Trophoblast cell (in vitro differentiated cells and primary cell): ENCODE measurements at regions not wholly inside any gene's neighbourhood (a gene's known extent, or its start where the extent isn't known, plus 50 kb on each side); places are given as distances from the start of the nearest gene placed in this dataset.

Experiments used
- DNase-seq, 2 donors: peaks; one replicate each; pipeline ENCODE4 v3.0.0-alpha.2; 2016
- H2AFZ ChIP-seq: 2 replicates; pipeline ENCODE4 v1.6.1; 2013; ENCODE audit warnings: low read length, moderate library complexity, mild to moderate bottlenecking; ENCODE audit not compliant: insufficient read depth, poor library complexity
- H2AK5ac ChIP-seq: 2 replicates; pipeline ENCODE4 v1.6.1; 2013; ENCODE audit warnings: mild to moderate bottlenecking, low read length
- H2BK120ac ChIP-seq: 2 replicates; pipeline ENCODE4 v1.6.1; 2013; ENCODE audit warnings: low read length, mild to moderate bottlenecking, moderate library complexity; ENCODE audit not compliant: insufficient read depth, poor library complexity
- H2BK12ac ChIP-seq: 2 replicates; pipeline ENCODE4 v1.6.1; 2013; ENCODE audit warnings: mild to moderate bottlenecking, low read length, moderate library complexity
- H2BK5ac ChIP-seq: 2 replicates; pipeline ENCODE4 v1.6.1; 2013; ENCODE audit warnings: low read length, low read depth, moderate library complexity, mild to moderate bottlenecking; ENCODE audit not compliant: poor library complexity
- H3K14ac ChIP-seq: 2 replicates; pipeline ENCODE4 v1.6.1; 2013; ENCODE audit warnings: mild to moderate bottlenecking, low read length
- H3K18ac ChIP-seq: 2 replicates; pipeline ENCODE4 v1.6.1; 2013; ENCODE audit warnings: mild to moderate bottlenecking, low read length
- H3K23ac ChIP-seq: 2 replicates; pipeline ENCODE4 v1.6.1; 2013; ENCODE audit warnings: low read length
- H3K27ac ChIP-seq: 2 replicates; pipeline ENCODE4 v1.5.1; 2013; ENCODE audit warnings: low read depth, mild to moderate bottlenecking, inconsistent platforms, low read length, moderate library complexity
- H3K27me3 ChIP-seq: 2 replicates; pipeline ENCODE4 v1.6.1; 2013; ENCODE audit warnings: inconsistent platforms, mild to moderate bottlenecking, low read length, moderate library complexity; ENCODE audit not compliant: insufficient read depth
- H3K36me3 ChIP-seq, 2 experiments: 1 replicate in 1 of 2; 2 replicates in 1 of 2; pipeline ENCODE4 v1.6.1; 2013; ENCODE audit warnings: low read length in 2 of 2, mild to moderate bottlenecking in 2 of 2, moderate library complexity in 1 of 2; ENCODE audit not compliant: insufficient read depth in 2 of 2, control insufficient read depth in 1 of 2
- H3K4ac ChIP-seq: 2 replicates; pipeline ENCODE4 v1.6.1; 2013; ENCODE audit warnings: low read depth, mild to moderate bottlenecking, low read length, moderate library complexity
- H3K4me1 ChIP-seq, 2 experiments: 1 replicate in 1 of 2; 2 replicates in 1 of 2; pipeline ENCODE4 v1.6.1; 2013; ENCODE audit warnings: low read length in 2 of 2, mild to moderate bottlenecking in 2 of 2, moderate library complexity in 1 of 2; ENCODE audit not compliant: insufficient read depth in 2 of 2, control insufficient read depth in 1 of 2
- H3K4me2 ChIP-seq: 2 replicates; pipeline ENCODE4 v1.6.1; 2013; ENCODE audit warnings: inconsistent platforms, mild to moderate bottlenecking, low read length, moderate library complexity
- H3K4me3 ChIP-seq: 2 replicates; pipeline ENCODE4 v1.5.1; 2013; ENCODE audit warnings: mild to moderate bottlenecking, low read depth, low read length, inconsistent platforms
- H3K79me1 ChIP-seq: one replicate; pipeline ENCODE4 v1.6.1; 2013; ENCODE audit warnings: low read length
- H3K79me2 ChIP-seq: 2 replicates; pipeline ENCODE4 v1.6.1; 2013; ENCODE audit warnings: low read length, mild to moderate bottlenecking; ENCODE audit not compliant: control insufficient read depth, insufficient read depth, poor library complexity
- H3K9ac ChIP-seq: 2 replicates; pipeline ENCODE4 v1.6.1; 2013; ENCODE audit warnings: mild to moderate bottlenecking, low read length
- H3K9me3 ChIP-seq: 2 replicates; pipeline ENCODE4 v1.6.1; 2013; ENCODE audit warnings: low read depth, mild to moderate bottlenecking, control low read depth, inconsistent platforms, low read length; ENCODE audit not compliant: insufficient read depth
- H4K12ac ChIP-seq: 2 replicates; pipeline ENCODE4 v1.6.1; 2013; ENCODE audit warnings: low read depth, mild to moderate bottlenecking, low read length, moderate library complexity
- H4K8ac ChIP-seq: 2 replicates; pipeline ENCODE4 v1.6.1; 2013; ENCODE audit warnings: low read depth, mild to moderate bottlenecking, low read length, moderate library complexity
- H4K91ac ChIP-seq: one replicate; pipeline ENCODE4 v1.6.1; 2013; ENCODE audit warnings: low read depth, mild to moderate bottlenecking, low read length, moderate library complexity
- WGBS: extraction: QIAGEN DNeasy Blood & Tissue Kit; methylation state at CpG from one replicate; pipeline ENCODE4 v1.1.7; 2013; ENCODE audit warnings: missing lambda C conversion rate; ENCODE audit not compliant: insufficient read length, insufficient coverage; ENCODE audit errors: extremely low coverage; 5-methylcytosine and 5-hydroxymethylcytosine counted together

DNA sequence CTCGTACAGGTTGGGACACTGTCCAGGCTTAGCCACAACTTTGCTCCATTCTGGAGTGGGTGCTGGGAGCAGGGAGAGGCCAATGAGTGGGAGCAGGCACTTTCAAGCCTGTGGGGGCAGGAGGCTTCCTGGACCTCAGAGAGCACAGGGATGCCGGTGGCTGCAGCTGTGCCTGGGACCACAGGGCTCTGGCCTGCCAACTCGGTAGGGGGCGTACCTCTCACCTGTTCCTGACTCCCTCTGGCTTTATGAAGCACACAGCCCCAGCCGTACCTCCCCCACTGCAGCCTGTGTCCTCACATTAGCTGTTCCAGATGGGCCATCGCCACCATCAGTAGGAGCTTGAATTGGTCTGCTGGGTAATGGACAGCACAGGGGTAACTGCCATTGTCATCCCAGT is 278.7 kb upstream of the KLHL1 start:
- H2BK12ac ChIP-seq: no peak overlapping the region
- no peaks in the 10 kb centered on the region for H3K9me3 ChIP-seq
- no peaks in the 10 kb centered on the region for H3K79me2 ChIP-seq
- H3K4ac ChIP-seq: no peak overlapping the region
- H3K36me3 ChIP-seq: no peaks in the 10 kb centered on the region
- H3K4me1 ChIP-seq: no peaks in the 10 kb centered on the region
- H4K8ac ChIP-seq: no peak overlapping the region
- no peak overlapping the region for H3K14ac ChIP-seq
- H2BK120ac ChIP-seq: no peak overlapping the region
- no CpG with 5 or more reads among the region's 6 CpGs for WGBS
- H4K91ac ChIP-seq: no peak overlapping the region
- no peak overlapping the region for H2AK5ac ChIP-seq
- H3K23ac ChIP-seq: no peak overlapping the region
- H3K4me2 ChIP-seq: no peak overlapping the region
- H2BK5ac ChIP-seq: no peak overlapping the region
- no peak for DNase-seq
- H3K4me3 ChIP-seq: no peak overlapping the region
- no peak overlapping the region for H4K12ac ChIP-seq
- no peak overlapping the region for H3K27ac ChIP-seq
- H3K9ac ChIP-seq: no peak overlapping the region
- H2AFZ ChIP-seq: no peak overlapping the region
- H3K27me3 ChIP-seq: no peaks in the 10 kb centered on the region
- H3K18ac ChIP-seq: no peak overlapping the region
- H3K79me1 ChIP-seq: no peaks in the 10 kb centered on the region

- no peak overlapping the region for H3K4me3 ChIP-seq
- no peak overlapping the region for H3K23ac ChIP-seq
- no peak overlapping the region for H4K12ac ChIP-seq
- WGBS: no CpG with 5 or more reads among the region's 4 CpGs
- H3K79me1 ChIP-seq: no peaks in the 10 kb centered on the region
- no peaks in the 10 kb centered on the region for H3K27me3 ChIP-seq
- no peaks in the 10 kb centered on the region for H3K4me1 ChIP-seq
- no peaks in the 10 kb centered on the region for H3K36me3 ChIP-seq
- H3K9ac ChIP-seq: no peak overlapping the region
- H3K27ac ChIP-seq: no peak overlapping the region
- no peak overlapping the region for H3K18ac ChIP-seq
- no peak overlapping the region for H4K8ac ChIP-seq
- no peaks in the 10 kb centered on the region for H3K9me3 ChIP-seq
- H3K4me2 ChIP-seq: no peak overlapping the region
- H3K79me2 ChIP-seq: no peaks in the 10 kb centered on the region
- H4K91ac ChIP-seq: no peak overlapping the region
- no peak overlapping the region for H3K4ac ChIP-seq
- H2BK120ac ChIP-seq: no peak overlapping the region
- no peak overlapping the region for H2AFZ ChIP-seq
- no peak overlapping the region for H2BK5ac ChIP-seq
- no peak overlapping the region for H3K14ac ChIP-seq
- H2AK5ac ChIP-seq: no peak overlapping the region
- DNase-seq: no peak
- no peak overlapping the region for H2BK12ac ChIP-seq
These were observed 277.6 kb upstream of the KLHL1 start for GRCh38 chr13:70385852-70386251.

GRCh38 chr13:70384156-70384555 is 275.9 kb upstream of the KLHL1 start:
- H4K91ac ChIP-seq: no peak overlapping the region
- H3K27me3 ChIP-seq: no peaks in the 10 kb centered on the region
- no peak overlapping the region for H3K4me3 ChIP-seq
- H3K4ac ChIP-seq: no peak overlapping the region
- H3K27ac ChIP-seq: no peak overlapping the region
- no peak for DNase-seq
- no peaks in the 10 kb centered on the region for H3K4me1 ChIP-seq
- H3K4me2 ChIP-seq: no peak overlapping the region
- no peaks in the 10 kb centered on the region for H3K79me1 ChIP-seq
- no peak overlapping the region for H3K23ac ChIP-seq
- no peaks in the 10 kb centered on the region for H3K36me3 ChIP-seq
- no peak overlapping the region for H4K8ac ChIP-seq
- no CpG with 5 or more reads among the region's 3 CpGs for WGBS
- H2AK5ac ChIP-seq: no peak overlapping the region
- H2AFZ ChIP-seq: no peak overlapping the region
- H2BK5ac ChIP-seq: no peak overlapping the region
- no peaks in the 10 kb centered on the region for H3K9me3 ChIP-seq
- no peak overlapping the region for H3K9ac ChIP-seq
- no peak overlapping the region for H4K12ac ChIP-seq
- no peak overlapping the region for H2BK12ac ChIP-seq
- H3K79me2 ChIP-seq: no peaks in the 10 kb centered on the region
- H3K14ac ChIP-seq: no peak overlapping the region
- H3K18ac ChIP-seq: no peak overlapping the region
- H2BK120ac ChIP-seq: no peak overlapping the region

DNA sequence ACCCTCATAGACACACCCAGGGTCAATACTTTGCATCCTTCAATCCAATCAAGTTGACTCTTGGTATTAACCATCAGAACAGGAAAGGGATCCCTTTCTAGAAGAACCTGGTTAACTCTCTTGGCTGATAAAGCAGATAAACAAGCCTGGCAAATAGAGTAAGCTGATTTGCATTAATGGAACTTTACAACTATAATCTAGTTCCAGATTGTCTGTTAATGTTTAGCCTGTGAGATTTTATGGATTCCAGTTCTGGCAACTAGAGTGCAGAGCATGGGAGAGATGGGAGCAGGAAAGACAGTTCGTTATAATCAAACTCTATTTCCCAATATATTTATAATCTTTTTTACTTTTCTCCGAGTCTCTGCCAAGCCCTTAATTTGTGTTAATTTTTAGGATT is 272.6 kb upstream of the KLHL1 start:
- H3K14ac ChIP-seq: no peak overlapping the region
- H2AFZ ChIP-seq: no peak overlapping the region
- H3K27me3 ChIP-seq: no peaks in the 10 kb centered on the region
- H3K9ac ChIP-seq: no peak overlapping the region
- H3K9me3 ChIP-seq: no peaks in the 10 kb centered on the region
- no peak overlapping the region for H3K23ac ChIP-seq
- no peak overlapping the region for H3K4me2 ChIP-seq
- H3K4me1 ChIP-seq: no peaks in the 10 kb centered on the region
- H2BK12ac ChIP-seq: no peak overlapping the region
- H3K36me3 ChIP-seq: no peaks in the 10 kb centered on the region
- no peak overlapping the region for H2AK5ac ChIP-seq
- H4K8ac ChIP-seq: no peak overlapping the region
- H3K4ac ChIP-seq: no peak overlapping the region
- H2BK120ac ChIP-seq: no peak overlapping the region
- no peak overlapping the region for H3K27ac ChIP-seq
- no peak overlapping the region for H2BK5ac ChIP-seq
- H4K12ac ChIP-seq: no peak overlapping the region
- no peak overlapping the region for H3K18ac ChIP-seq
- no peak overlapping the region for H3K4me3 ChIP-seq
- H4K91ac ChIP-seq: no peak overlapping the region
- no peak for DNase-seq
- H3K79me2 ChIP-seq: no peaks in the 10 kb centered on the region
- H3K79me1 ChIP-seq: no peaks in the 10 kb centered on the region
- WGBS: 100% methylated on average over 1 of the region's 2 CpGs
